ENCODE measurements at regions not wholly inside any gene's neighbourhood (a gene's known extent, or its start where the extent isn't known, plus 50 kb on each side); places are given as distances from the start of the nearest gene placed in this dataset.
"Not testable (repeated sequence)": the region's sequence is repeated elsewhere in the genome, so short reads cannot be mapped to it uniquely, and the experiment has no call there.

DNA sequence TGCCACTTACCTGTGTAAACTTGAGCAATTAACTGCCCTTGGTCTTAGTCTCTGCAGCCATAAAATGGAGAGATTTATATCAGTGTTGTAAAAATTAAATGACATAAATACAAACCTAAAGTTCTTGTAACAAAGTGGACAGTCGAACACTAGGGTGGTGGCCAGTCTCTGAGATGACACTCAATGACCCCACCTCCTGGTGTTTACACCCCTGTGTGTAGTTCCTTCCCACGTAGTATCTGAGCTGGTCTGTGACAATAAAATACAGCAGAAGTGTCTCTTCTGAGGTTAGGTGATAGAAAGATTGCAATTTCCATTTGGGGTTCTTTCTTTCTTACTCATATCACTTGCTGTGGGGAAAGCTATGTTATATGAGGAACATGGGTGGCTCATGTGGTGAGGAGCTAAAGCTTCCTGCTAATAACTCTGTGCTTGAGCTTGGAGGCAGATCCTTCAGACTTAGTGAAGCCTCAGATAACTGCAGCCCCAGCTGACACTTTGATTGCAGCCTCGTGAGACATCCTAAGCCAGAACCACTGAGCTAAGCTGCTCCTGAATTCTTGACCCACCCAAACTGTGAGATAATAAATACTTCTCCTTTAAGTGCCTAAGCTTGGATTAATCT lies 173.4 kb upstream of the CHD1 start:
- DNase-seq, result peak; percentile 82

DNA sequence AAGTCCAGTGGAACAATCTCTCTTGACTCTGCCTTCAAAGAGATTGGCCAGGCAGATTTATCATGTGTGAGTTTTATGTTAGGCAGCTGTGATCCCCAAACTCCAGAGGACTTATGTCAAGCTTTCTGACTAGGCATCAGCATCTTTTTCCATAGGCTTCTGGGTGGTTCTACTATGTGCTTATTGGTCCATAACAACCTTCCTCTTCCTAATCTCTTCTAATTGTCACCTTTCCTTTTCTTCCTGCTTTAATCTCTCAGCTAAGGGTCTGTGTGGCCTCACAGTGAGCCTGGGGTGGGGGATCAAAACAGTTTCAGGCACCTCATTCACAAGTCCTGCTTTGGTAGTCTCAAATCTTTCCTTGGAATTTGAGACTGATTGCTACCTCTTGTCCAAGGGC lies 170.9 kb upstream of the CHD1 start:
- DNase-seq, result no peak

DNA sequence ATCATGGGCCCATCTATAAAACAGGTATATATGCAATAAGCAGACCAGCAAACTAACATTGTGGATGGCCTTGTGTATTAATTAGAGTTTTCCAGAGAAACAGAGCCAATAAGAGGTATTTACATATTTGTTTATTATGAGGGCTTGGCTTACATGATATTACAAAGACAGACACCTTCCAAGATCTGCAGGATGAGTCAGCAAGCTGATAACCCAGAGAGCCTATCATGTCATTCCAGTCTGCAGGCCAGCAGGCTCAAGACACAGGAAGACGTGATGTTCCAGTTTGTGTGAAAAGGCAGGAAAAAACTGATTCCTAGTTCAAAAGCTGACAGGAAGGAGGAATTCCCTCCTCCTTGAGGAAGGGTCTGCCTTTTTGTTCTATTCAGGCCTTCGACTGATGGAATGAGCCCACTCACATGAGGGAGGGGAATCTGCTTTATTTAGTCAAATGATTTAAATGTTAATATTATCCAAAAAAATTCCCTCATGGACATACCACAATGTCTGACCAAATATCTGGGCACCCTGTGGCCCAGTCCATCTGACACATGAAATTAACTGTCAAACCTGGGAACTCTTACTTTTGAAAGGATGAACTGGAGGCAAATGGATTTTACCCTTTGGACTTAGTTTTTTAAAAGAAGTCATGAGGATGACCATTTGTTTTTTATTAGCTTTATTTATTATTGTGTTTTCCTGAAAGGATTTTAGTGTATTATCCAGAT lies 161.2 kb upstream of the CHD1 start:
- no peak for DNase-seq

DNA sequence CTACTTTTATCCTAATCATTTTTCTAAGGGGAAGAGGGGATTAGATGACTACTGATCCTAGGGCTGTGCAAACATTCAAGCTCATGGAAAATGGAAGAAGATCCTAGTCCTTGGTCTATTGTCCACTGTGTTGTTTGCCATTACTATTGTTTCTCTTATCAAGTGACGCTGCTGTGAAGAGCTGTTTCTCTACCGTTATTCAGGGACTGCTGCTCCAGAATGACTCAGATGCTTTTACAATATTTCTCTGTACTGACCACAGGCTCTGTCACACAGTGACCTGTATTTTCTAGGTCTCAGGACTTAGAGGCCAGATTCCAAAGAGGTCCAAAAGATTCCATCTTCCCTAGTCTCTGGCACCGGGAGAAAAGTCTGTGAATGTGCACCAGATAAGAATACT lies 159.5 kb upstream of the CHD1 start:
- DNase-seq, result no peak

DNA sequence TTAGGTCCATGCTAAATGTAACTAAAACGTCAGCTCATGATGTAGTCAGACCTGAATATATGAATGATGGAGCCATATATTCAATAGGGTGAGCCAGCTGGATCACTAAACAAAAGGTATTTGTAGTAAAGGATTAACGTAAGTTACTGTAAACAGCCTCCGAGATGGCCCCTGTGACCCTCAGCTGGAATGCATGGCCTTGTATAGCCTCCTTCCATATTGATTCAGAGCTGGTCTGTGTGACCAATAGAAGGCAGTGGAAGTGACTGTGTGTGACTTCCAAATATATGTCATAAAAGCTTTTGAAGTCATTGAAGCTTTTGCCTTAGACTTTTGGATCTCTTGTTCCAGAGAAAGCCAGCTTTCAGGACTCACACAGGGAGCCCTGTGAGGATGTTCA lies 154.4 kb upstream of the CHD1 start:
- no peak for DNase-seq

DNA sequence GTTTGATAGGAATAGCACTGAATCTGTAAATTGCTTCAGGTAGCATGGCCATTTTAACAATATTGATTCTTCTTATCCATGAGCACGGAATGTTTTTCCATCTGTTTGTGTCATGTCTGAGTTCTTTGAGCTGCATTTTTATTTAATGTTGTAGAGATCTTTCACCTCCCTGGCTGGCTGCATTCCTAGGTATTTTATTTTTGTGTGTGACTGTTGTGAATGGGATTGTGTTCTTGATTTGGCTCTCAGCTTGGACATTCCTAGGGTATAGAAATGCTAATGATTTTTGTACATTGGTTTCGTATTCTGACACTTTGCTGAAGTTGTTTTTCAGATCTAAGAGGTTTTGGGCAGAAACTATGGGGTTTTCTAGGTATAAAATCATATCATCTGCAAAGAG lies 152.9 kb upstream of the CHD1 start:
- DNase-seq, result no peak

DNA sequence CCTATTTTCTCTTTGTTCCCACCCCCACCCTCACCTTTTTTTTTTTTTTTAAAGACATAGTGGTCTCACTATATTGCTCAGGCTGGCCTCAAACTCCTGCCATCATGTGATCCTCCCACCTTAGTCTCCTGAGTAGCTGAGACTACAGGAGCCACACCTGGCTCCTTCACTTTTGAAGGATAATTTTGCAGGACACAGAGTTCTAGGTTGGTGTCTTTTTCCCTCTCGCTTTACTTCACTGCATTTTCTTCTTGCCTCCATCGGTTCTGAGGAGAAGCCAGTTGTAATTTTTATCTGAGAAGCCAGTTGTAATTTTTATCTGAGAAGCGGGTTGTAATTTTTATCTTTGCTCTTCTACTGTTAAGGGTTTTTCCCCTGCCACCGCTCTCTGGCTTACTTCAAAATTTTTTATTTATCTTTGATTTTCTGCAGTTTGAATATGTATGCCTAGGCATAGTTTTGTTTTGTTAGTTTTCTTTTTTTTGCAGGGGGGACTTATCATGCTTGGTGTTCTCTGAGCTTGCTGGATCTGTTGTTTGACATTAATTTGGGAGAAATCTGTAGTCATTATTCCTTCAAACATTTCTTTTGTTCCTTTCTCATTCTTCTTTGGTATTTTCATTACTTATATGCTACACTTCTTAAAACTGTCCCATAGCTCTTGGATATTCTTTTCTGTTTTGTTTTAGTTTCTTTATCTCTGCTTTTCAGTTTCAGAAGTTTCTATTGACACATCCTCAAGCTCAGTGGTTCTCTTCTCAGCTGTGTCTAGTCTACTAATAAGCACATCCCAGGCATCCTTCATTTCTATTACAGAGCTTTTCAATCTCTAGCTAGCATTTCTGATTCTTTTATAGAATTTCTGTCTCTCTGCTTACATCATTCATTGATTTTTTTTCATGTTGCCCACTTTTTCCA lies 148.2 kb upstream of the CHD1 start:
- no peak for DNase-seq

DNA sequence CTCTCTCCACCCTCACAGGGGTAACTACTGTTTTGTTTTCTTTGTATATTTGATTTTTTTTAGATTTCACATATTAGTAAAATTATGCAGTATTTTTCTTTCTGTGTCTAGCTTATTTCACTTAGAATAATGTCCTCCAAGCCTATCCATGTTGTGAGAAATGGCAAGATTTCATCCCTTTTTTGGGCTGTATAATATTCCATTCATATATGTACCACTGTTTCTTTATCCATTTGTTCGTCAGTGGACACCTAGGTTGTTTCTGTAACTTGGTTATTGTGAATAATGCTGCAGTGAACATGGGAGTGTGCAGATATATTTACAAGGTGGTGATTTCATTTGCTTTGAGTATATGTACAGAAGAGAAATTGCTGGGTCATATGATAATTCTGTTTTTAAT lies 144.0 kb upstream of the CHD1 start:
- DNase-seq, result no peak

DNA sequence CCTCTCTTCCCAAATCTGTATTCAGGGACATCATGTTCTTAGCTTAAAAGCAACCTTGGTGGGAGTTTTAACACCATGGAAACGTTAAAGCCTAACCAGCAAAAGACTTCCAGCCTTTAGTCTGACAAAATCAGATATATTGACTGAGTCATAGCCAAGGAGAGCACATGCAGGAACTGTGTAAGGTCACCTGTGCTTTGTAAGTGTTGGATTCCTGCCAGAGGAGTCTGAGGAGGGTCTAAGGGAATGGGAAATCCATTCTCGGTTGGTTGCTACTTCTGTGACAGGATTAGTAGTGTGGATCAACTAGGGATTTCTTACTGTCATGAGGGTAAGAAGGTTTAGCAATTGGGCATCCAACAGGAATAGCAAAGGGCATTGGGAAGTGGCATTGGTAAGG lies 142.0 kb upstream of the CHD1 start:
- no peak for DNase-seq

DNA sequence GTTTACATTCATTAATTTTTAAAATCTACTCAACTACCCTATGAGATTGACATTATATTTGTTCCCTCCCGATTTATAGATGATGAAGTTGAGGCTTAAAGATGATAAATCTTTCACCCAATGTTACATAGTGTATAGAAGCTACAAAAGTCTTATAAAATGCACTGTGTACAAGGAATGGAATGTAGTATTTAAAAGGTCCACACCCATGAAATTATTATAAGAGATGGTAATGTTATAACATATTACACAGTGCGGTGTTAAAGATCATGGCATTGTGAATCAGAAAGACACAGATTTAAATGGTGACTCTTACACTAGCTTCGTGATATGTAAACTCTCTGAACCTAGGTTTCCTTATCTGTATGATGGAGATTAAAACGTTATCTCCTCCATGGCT lies 141.6 kb upstream of the CHD1 start:
- no peak for DNase-seq

DNA sequence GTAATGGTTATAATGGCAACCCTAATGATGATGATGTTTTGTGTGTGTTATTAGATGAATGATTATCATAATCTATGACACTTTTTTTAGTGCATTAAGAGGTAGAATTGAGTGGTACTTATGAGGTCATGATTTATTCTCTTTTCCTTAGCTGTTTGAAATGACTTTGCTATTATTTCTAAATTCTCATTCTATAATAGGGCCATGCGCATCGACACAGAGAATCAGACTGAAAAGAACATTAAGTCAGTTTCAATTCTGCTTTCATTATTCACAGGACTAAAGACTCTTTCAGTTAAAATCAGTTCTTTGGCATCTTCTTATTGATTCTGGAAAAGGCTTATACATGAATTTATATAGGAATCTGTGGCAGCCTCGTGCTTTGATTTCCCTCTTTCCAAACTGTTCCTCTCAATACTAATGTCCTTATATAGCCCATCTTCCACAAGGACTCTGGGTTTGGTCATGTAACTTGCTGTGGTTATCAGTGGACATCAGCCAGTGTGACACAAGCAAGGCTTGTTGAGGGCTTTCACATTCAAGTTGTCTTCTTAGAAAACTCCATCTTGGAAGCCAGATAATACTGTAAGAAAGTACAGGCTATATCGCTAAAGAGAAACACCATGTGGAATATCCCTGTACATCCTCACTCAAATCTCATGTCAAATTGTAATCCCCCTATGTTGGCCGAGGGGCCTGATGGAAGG lies 140.3 kb upstream of the CHD1 start:
- peak; percentile 23 for DNase-seq

DNA sequence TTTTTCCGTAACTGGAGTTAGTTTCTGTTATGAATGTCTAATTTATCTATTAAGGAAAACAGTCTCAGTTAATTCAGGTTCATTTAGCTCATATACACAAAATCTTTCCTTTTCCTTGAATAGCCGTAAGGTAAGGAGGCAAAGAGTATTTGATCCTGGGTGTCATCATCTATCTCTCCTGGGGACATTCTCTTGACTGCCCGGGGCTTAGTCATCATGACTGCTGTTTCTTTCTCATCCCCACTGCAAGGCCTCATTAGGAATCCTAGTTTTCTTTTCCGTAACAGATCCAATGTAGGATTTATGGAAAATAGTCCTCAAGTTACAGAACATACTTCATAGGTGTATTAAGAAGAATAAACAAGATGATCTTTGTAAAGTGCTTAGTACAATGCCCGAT lies 134.9 kb upstream of the CHD1 start:
- no peak for DNase-seq

DNA sequence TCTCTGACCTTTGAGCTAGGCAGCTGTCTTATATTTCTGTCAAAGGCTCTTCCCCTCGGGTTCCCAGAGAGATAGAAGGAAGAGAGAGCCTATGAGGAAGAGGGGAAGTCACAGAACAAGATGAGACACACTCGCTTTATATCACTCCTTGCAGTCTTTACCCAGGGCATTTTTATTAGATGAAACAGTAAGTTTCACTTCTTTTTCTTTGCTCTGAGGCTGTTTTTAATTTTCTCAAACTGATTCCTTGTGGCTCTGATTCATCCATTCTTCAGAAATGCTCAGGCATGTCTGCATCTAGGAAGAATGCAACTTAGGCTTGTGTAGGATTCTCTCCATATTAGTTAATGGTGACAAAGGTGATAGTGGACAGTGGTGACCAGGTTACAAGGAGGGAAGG lies 132.9 kb upstream of the CHD1 start:
- peak; percentile 84 for DNase-seq

DNA sequence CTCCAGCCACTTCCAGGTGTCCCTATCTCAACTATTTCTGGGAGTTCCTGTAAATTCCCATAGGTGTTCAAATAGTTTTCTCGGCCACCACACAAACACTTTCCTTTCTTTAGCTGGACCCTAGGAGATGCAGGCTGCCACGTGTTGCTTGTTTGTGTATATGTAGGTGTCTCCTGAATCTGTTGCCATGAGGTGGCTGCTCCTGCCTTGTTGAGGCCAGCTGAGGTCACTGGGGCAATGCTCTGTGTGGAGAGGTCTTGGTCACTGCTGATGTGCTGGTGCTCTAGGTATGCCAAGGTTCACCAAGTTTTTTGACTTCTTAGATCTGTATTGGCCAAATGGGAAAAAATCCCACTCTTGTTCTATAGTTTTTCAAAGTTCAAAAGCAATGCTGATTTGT lies 132.5 kb upstream of the CHD1 start:
- no peak for DNase-seq

DNA sequence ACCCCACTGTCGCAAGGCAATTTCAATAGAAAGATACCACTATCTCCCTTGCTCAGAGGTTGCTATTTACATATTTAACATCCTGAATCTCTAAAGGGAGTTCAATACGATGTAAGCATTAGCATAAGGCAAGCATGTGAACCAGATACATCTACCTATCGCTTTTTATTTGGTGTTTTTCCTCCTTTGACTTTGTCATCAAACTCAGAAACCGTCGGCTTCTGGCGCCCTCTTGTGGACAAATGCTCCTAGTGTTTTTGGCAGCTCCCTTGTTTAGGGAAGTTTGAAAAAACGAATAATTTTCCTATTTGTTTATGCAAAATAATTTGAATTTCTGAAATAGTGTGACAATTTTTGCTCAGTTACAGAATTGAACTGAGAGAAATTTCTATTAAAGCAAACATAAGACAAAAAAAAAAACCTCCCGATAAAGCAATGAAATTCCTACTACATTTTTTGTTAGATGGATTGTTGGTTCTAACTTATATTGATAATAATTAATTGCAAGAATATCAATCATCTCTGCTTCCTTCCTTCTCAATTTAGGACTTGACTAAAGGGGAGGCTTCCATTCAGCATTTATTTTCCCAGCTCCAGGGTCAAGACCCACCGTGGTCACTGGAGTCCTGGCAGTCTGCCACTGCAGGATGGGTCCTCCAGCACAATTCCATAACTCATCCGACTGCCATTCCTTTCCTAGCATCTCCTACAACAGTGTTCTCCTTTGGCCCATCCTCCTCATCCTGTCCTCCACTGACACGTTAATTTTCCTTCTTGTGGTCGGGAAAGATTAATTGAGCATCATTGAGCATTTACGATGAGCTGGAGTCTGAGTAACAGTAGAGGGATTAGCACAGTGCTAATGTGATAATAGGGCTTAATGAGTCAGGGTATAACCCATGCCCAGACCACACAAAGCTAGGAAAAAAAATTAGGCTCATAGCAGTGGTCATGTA lies 131.8 kb upstream of the CHD1 start:
- peak; percentile 65 for DNase-seq

DNA sequence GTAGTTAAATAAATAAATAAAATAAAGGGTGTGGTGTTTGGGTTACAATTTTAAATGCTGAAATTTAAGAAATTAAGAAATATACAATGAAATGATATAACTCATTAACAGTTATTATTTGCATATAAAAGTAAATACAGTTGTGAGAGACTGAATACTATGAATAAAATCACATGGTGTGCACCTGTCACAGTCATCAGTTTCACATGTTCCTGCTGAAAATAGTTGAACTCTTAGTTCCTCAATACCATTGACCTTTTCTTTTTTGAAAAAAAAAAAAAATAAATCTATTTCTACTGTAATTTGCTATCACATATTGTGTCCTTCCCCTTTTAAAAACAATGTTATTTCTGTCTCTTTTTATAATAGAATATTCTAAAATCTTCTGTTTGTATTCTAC lies 130.9 kb upstream of the CHD1 start:
- no peak for DNase-seq

DNA sequence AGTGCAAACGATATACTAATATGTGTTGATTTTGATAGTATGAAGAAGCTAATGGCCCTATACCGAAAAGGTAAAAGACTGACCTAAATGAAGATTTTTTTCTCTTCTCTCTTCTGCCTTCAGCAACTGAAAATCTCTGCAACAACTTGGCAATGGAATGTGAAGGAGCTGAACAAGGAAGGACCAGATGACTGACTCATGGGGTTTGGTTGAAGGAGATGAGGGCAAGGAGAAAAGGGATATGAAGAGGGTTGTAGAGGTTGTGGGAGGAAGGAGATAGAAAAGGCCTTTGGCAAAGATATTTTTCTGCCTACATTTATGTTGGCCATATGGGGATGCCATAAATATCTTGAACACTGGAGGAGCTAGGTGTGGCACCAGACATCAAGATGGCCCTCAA lies 129.7 kb upstream of the CHD1 start:
- DNase-seq, result no peak

DNA sequence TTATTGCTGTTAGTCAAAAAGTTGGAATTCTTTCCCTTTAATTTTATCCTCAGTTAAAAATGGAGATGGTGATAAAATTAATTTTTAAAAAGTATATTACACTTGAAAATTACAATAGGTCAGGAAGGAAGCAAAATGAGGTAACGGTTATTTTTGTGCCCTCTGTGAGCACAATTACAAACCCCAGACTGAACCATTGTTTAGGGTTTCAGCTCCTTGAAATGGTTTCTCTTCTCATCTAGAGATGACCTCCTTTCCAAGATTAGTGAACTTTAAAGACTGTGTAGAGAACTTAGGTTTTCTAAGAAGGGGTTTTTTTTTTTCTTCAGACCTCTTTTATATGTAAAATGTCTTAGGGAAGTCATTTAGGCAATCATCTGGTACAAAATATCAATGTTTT lies 126.2 kb upstream of the CHD1 start:
- peak; percentile 15 for DNase-seq

DNA sequence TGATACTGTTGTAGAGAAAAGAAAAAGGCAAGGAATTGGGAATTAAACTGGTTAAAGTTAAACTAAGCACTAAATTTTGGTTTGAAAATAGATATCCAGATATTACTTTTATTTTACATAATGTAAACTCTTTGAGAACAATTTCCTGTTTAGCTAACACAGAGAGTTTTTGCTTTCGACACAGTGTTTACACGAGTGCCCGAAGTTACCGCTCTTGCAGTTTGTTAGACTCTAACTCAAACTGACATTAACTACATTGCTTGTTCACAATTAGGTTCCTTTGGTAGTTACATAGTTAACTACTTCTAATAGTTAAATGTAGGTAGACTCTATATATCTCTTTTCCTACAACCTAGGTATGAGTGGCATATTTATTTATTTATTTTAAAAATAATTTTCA lies 117.1 kb upstream of the CHD1 start:
- DNase-seq, result no peak

DNA sequence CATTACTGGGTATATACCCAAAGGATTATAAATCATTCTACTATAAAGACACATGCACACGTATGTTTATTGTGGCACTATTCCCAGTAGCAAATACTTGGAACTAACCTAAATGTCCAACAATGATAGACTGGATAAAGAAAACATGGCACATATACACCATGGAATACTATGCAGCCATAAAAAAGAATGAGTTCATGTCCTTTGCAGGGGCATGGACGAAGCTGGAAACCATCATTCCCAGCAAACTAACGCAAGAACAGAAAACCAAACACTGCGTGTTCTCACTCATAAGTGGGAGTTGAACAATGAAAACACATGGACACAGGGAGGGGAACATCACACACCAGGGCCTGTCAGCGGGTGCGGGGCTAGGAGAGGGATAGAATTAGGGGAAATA lies 114.5 kb upstream of the CHD1 start:
- not testable (repeated sequence) for DNase-seq

DNA sequence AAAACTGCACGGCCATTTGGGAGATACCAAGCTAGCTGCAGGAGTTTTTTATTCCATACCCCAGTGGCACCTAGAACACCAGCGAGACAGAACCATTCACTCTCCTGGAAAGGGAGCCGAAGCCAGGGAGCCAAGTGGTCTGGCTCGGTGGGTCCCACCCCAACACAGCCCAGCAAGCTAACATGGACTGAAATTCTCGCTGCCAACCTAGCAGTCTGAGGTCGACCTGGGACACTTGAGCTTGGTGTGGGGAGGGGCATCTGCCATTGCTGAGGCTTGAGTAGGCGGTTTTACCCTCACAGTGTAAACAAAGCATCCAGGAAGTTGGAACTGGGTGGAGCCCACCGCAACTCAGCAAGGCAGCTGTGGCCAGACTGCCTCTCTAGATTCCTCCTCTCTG lies 108.9 kb upstream of the CHD1 start:
- DNase-seq, result peak; percentile 30

DNA sequence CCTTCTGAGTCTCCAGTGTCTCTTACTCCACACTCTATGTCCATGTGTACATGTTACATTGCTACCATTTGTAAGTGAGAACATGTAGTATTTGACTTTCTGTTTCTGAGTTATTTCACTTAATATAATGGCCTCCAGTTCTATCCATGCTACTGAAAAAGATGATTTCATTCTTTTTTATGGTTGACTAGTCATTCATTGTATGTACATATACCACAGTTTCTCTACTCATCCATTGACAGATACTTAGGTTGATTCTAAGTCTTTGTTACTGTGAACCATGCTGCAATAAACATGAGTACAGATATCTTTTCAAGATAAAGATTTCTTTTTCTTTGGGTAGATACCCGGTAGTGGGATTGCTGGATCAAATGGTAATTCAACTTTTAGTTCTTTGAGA lies 107.1 kb upstream of the CHD1 start:
- DNase-seq, result no peak

All from MV-4-11 (cell line).